GM19239 (cell line): ENCODE measurements at regions not wholly inside any gene's neighbourhood (a gene's known extent, or its start where the extent isn't known, plus 50 kb on each side); places are given as distances from the start of the nearest gene placed in this dataset.

Experiments
- DNase-seq: peaks from one replicate; pipeline ENCODE4 v3.0.0; 2011; ENCODE audit warnings: low spot score; ENCODE audit not compliant: insufficient read length
- FAIRE-seq: peaks from 2 replicates; lab custom pipeline; 2011; peaks lifted over from hg19 to GRCh38; lab: Jason Lieb, UNC

GRCh38 chr11:43602670-43603069 is 77.9 kb upstream of the HSD17B12 start:
- DNase-seq = no peak
- FAIRE-seq = no peak

- no peak for FAIRE-seq
- DNase-seq = no peak
These were observed 66.3 kb upstream of the HSD17B12 start for GRCh38 chr11:43614214-43614613.

- no peak for DNase-seq
- no peak for FAIRE-seq
These were observed 60.6 kb upstream of the HSD17B12 start for GRCh38 chr11:43619863-43620505.

GRCh38 chr11:43626798-43627197 is 53.7 kb upstream of the HSD17B12 start:
- no peak for DNase-seq
- no peak for FAIRE-seq
